HepG2 (cell line): ENCODE measurements at regions not wholly inside any gene's neighbourhood (a gene's known extent, or its start where the extent isn't known, plus 50 kb on each side); places are given as distances from the start of the nearest gene placed in this dataset.

ENCODE experiments used
- ATAC-seq: fragments of 200-7000 bp; cut with Tn5 transposase; 3 replicates; pipeline ENCODE4 v1.9.1; 2020; ENCODE audit warnings: mild to moderate bottlenecking, moderate library complexity
- BruUV-seq: library from RNA; stranded (reverse); fragments of 400-500 nt; replicated peaks from 2 replicates; lab custom pipeline; 2021; lab: Mats Ljungman, UMichigan
- CTCF ChIA-PET: fragments of 300-600 bp; formaldehyde crosslinking; extraction: SDS; loops from one replicate; lab custom pipeline; 2021; ENCODE audit warnings: low total read pairs, inconsistent platforms, low intra/inter-chr PET ratio; lab: Yijun Ruan, JAX
- POLR2A ChIA-PET: fragments of 350-600 bp; sonication (Branson Sonifier 250); formaldehyde crosslinking; loops from one replicate; lab custom pipeline; 2020; ENCODE audit warnings: antibody characterized with exemption, inconsistent platforms; lab: Yijun Ruan, JAX
- DNase-seq: peaks from one replicate; pipeline ENCODE4 v3.0.0-alpha.2; 2015; ENCODE audit warnings: low spot score
- FAIRE-seq: peaks from 3 replicates; lab custom pipeline; 2011; peaks lifted over from hg19 to GRCh38; lab: Jason Lieb, UNC
- H2AFZ ChIP-seq: one replicate; pipeline ENCODE4 v1.6.1; 2011; ENCODE audit warnings: low read length, inconsistent platforms
- H3K27ac ChIP-seq: fragments of 300-600 bp; 3 replicates; pipeline ENCODE4 v1.8.0; 2011; ENCODE audit warnings: mixed run types, mild to moderate bottlenecking, mixed read lengths, low read length, inconsistent platforms; ENCODE audit not compliant: insufficient read depth; ENCODE audit errors: extremely low read length
- H3K27me3 ChIP-seq, 2 experiments: fragments of 200-600 bp in 1 of 2; 2 replicates in 1 of 2; 3 replicates in 1 of 2; pipeline versions ENCODE4 v1.6.0 to v1.8.0; 2011; ENCODE audit warnings: low read length in 2 of 2, mild to moderate bottlenecking in 2 of 2, moderate library complexity in 2 of 2, inconsistent platforms in 1 of 2; ENCODE audit not compliant: insufficient read depth in 2 of 2, control insufficient read depth in 1 of 2
- H3K36me3 ChIP-seq, 2 experiments: fragments of 200-600 bp in 1 of 2; replicated peaks in 1 of 2; 2 replicates in 1 of 2; 3 replicates in 1 of 2; pipeline versions ENCODE4 v1.5.1 to v1.8.0; 2011; ENCODE audit warnings: low read length in 2 of 2, inconsistent platforms in 1 of 2; ENCODE audit not compliant: insufficient read depth in 2 of 2, control insufficient read depth in 1 of 2
- H3K4me1 ChIP-seq: 2 replicates; pipeline ENCODE4 v1.5.1; 2012; ENCODE audit warnings: low read length, inconsistent platforms; ENCODE audit not compliant: insufficient read depth
- H3K4me2 ChIP-seq: 2 replicates; pipeline ENCODE4 v1.6.0; 2011; ENCODE audit warnings: low read depth, low read length, inconsistent platforms
- H3K4me3 ChIP-seq, 3 experiments: fragments of 200-600 bp in 1 of 3; sonication (generic), shearing (Covaris generic) in 1 of 3; replicated peaks in 1 of 3; 2 replicates each; pipeline ENCODE4 v1.5.1; 2011 to 2016; ENCODE audit warnings: low read length in 3 of 3, inconsistent platforms in 2 of 3, low read depth in 2 of 3, mild to moderate bottlenecking in 2 of 3, control low read depth in 1 of 3, mixed read lengths in 1 of 3; ENCODE audit not compliant: insufficient read depth in 1 of 3
- H3K79me2 ChIP-seq: one replicate; pipeline ENCODE4 v1.6.1; 2011; ENCODE audit warnings: low read length, inconsistent platforms; ENCODE audit not compliant: insufficient read depth
- H3K9ac ChIP-seq: 2 replicates; pipeline ENCODE4 v1.6.0; 2011; ENCODE audit warnings: mild to moderate bottlenecking, low read depth, low read length, inconsistent platforms; ENCODE audit not compliant: insufficient read depth
- H3K9me3 ChIP-seq: 2 replicates; pipeline ENCODE4 v1.5.1; 2012; ENCODE audit warnings: mild to moderate bottlenecking, low read length
- H4K20me1 ChIP-seq: 2 replicates; pipeline ENCODE4 v1.6.0; 2011; ENCODE audit warnings: inconsistent platforms, mild to moderate bottlenecking, low read length, moderate library complexity; ENCODE audit not compliant: insufficient read depth
- ETV6 ChIP-seq: sonication (generic); formaldehyde crosslinking; conservative IDR thresholded peaks from 2 replicates; pipeline ENCODE4 v1.4.0; 2020; ENCODE audit warnings: missing genetic modification reagents
- PAWR ChIP-seq: sonication (generic); formaldehyde crosslinking; IDR thresholded peaks from 2 replicates; pipeline ENCODE4 v1.4.0; 2020; ENCODE audit warnings: missing genetic modification reagents, mild to moderate bottlenecking, borderline replicate concordance
- RNF219 ChIP-seq: sonication (generic); formaldehyde crosslinking; IDR thresholded peaks from 2 replicates; pipeline ENCODE4 v1.5.0; 2020; ENCODE audit warnings: mild to moderate bottlenecking, missing genetic modification reagents
- SOX13 ChIP-seq, 3 experiments: fragments of 450-650 bp in 1 of 3; sonication (generic) in 1 of 3; formaldehyde crosslinking in 1 of 3; IDR thresholded peaks in 2 of 3; conservative IDR thresholded peaks in 1 of 3; 2 replicates each; pipeline versions ENCODE4 v1.5.0 to v1.6.1; 2016 to 2020; ENCODE audit warnings: antibody characterized with exemption in 1 of 3, mild to moderate bottlenecking in 1 of 3, missing compliant biosample characterization in 1 of 3, missing genetic modification reagents in 1 of 3, moderate library complexity in 1 of 3
- SP140L ChIP-seq: sonication (generic); formaldehyde crosslinking; IDR thresholded peaks from 2 replicates; pipeline ENCODE4 v1.4.0; 2020; ENCODE audit warnings: missing genetic modification reagents, borderline replicate concordance
- SP5 ChIP-seq: IDR thresholded peaks from 2 replicates; pipeline ENCODE4 v1.6.1; 2016; ENCODE audit warnings: low read depth, borderline replicate concordance
- TBX2 ChIP-seq: sonication (generic); formaldehyde crosslinking; IDR thresholded peaks from 2 replicates; pipeline ENCODE4 v1.5.0; 2020; ENCODE audit warnings: missing genetic modification reagents, mild to moderate bottlenecking, borderline replicate concordance
- ZFP1 ChIP-seq: IDR thresholded peaks from 2 replicates; pipeline ENCODE4 v1.6.1; 2016
- ZFP36L1 ChIP-seq: sonication (generic); formaldehyde crosslinking; IDR thresholded peaks from 2 replicates; pipeline ENCODE4 v1.8.0; 2022; ENCODE audit warnings: mild to moderate bottlenecking, missing genetic modification reagents, moderate library complexity
- ZNF549 ChIP-seq: sonication (generic); formaldehyde crosslinking; IDR thresholded peaks from 2 replicates; pipeline ENCODE4 v1.5.0; 2020; ENCODE audit warnings: missing genetic modification reagents
- ZNF615 ChIP-seq: sonication (generic); formaldehyde crosslinking; IDR thresholded peaks from 2 replicates; pipeline ENCODE4 v1.5.0; 2020; ENCODE audit warnings: mild to moderate bottlenecking, missing genetic modification reagents, borderline replicate concordance
- ZXDC ChIP-seq: sonication (generic); formaldehyde crosslinking; IDR thresholded peaks from 2 replicates; pipeline ENCODE4 v1.5.0; 2020; ENCODE audit warnings: mild to moderate bottlenecking, missing genetic modification reagents
- WGBS: methylation state at CpG from one replicate; pipeline ENCODE4 v1.1.6; 2017; ENCODE audit warnings: low lambda C conversion rate; 5-methylcytosine and 5-hydroxymethylcytosine counted together
- in situ Hi-C: cut with HindIII; loops from 2 replicates; pipeline ENCODE4 v1.10.0; 2017; ENCODE audit warnings: low pct_unique_long_range_greater_than_20kb; ENCODE audit not compliant: extremely low pct_ligation_motif_present
- intact Hi-C: fragments of 100-400 bp; cut with micrococcal nuclease; formaldehyde crosslinking; loops from one replicate; pipeline ENCODE4 v1.10.0; 2022; ENCODE audit not compliant: unreplicated experiment
- TF ChIP-seq, protein P1 (sequence below): sonication (generic); formaldehyde crosslinking; IDR thresholded peaks from 2 replicates; pipeline ENCODE4 v1.5.0; 2020; ENCODE audit warnings: missing genetic modification reagents, mild to moderate bottlenecking, borderline replicate concordance
- TF ChIP-seq, protein P2 (sequence below): sonication (generic); formaldehyde crosslinking; IDR thresholded peaks from 2 replicates; pipeline ENCODE4 v1.4.0; 2020; ENCODE audit warnings: missing genetic modification reagents

DNA sequence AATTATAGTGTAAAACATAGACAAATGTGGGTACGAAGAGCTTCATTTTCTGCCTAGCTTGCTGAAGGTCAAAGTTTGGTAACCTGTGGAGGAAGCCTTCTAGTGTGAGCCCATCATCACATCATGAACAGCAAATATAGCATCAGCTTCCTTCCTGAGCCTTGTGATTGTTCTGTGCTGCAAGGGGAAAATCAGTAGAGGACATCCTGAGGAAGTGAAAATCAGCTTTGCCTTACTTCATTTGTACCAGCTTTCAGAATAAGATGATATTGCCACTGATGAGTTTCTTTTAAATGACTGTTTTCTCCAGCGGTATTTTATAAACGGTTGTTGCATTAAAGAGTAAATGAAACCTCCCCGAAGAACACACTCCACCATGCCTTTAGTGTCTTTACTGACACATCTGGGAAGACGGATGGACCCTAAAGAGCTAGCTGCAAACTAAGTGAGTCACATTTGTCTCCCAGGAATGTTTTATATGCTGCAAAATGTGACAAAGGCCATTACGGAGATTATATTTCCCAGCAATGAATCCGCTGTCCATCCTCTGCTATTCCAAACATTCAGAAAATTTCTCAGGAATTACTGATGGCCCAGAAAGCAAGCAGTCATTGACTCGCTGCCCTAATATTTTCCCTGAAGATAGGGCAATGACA is 1272.8 kb downstream of the SUCLG1 start:
- BruUV-seq, result no TSS peak
- FAIRE-seq (no peak), ATAC-seq (no peak), DNase-seq (no peak)
- no peak for TF ChIP-seq ZFP36L1 (CRISPR knock-in tag)
- no peak for TF ChIP-seq ZFP1 (CRISPR knock-in tag)
- no peak for TF ChIP-seq SP140L (CRISPR knock-in tag)
- TF ChIP-seq ZNF549 (CRISPR knock-in tag), result no peak
- no peak for TF ChIP-seq ETV6
- no peak for TF ChIP-seq SOX13 (IDR thresholded peaks at IDR 0.05)
- TF ChIP-seq SOX13 (CRISPR knock-in tag; conservative IDR thresholded peaks at IDR 0.05 in 1 of 2, IDR thresholded peaks at IDR 0.05 in 1 of 2), result no peak
- no peak for TF ChIP-seq SP5 (CRISPR knock-in tag)
- TF ChIP-seq, protein P1, sequence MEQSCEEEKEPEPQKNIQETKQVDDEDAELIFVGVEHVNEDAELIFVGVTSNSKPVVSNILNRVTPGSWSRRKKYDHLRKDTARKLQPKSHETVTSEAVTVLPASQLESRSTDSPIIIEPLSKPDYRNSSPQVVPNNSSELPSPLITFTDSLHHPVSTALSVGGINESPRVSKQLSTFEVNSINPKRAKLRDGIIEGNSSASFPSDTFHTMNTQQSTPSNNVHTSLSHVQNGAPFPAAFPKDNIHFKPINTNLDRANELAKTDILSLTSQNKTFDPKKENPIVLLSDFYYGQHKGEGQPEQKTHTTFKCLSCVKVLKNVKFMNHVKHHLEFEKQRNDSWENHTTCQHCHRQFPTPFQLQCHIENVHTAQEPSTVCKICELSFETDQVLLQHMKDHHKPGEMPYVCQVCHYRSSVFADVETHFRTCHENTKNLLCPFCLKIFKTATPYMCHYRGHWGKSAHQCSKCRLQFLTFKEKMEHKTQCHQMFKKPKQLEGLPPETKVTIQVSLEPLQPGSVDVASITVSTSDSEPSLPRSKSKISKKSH, result no peak
- TF ChIP-seq PAWR (CRISPR knock-in tag), result no peak
- TF ChIP-seq, protein P2, sequence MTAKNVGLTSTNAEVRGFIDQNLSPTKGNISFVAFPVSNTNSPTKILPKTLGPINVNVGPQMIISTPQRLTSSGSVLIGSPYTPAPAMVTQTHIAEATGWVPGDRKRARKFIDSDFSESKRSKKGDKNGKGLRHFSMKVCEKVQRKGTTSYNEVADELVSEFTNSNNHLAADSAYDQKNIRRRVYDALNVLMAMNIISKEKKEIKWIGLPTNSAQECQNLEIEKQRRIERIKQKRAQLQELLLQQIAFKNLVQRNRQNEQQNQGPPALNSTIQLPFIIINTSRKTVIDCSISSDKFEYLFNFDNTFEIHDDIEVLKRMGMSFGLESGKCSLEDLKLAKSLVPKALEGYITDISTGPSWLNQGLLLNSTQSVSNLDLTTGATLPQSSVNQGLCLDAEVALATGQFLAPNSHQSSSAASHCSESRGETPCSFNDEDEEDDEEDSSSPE (CRISPR knock-in tag), result no peak
- no peak for TF ChIP-seq TBX2 (CRISPR knock-in tag)
- no peak for TF ChIP-seq ZNF615
- no peak for TF ChIP-seq ZXDC (CRISPR knock-in tag)
- no peak for TF ChIP-seq RNF219
- CTCF ChIA-PET, result no interaction called here
- Histone ChIP-seq H3K79me2 (no peaks in the 10 kb centered on the region), H4K20me1 (no peaks in the 10 kb centered on the region), H3K4me1 (no peaks in the 10 kb centered on the region), H3K36me3 (no peaks in the 10 kb centered on the region), H3K4me3 (no peak overlapping the region), H3K27me3 (no peaks in the 10 kb centered on the region; a peak in 1 of 5 replicates), H3K27ac (no peak overlapping the region), H3K9me3 (peaks cover 5% of the 10 kb centered on the region; the same call in 1 of the 2 replicates), H3K4me2 (no peak overlapping the region), H3K9ac (no peak overlapping the region), H2AFZ (no peak overlapping the region)
- intact Hi-C loops, result no loop called here
- POLR2A ChIA-PET, result no interaction called here
- in situ Hi-C loops, result no loop called here
- WGBS, result 28% methylated on average over 8 of the region's 8 CpGs
